ENCODE measurements at regions not wholly inside any gene's neighbourhood (a gene's known extent, or its start where the extent isn't known, plus 50 kb on each side); places are given as distances from the start of the nearest gene placed in this dataset.

- TF ChIP-seq CTCF (IDR thresholded peaks at IDR 0.05) (no peak), POLR2AphosphoS5 (IDR thresholded peaks at IDR 0.05) (no peak), EP300 (IDR thresholded peaks at IDR 0.05) (no peak), POLR2A (IDR thresholded peaks at IDR 0.05) (no peak)
- Histone ChIP-seq H3K9me3 (no peaks in the 10 kb centered on the region), H3K4me3 (no peak overlapping the region), H3K27ac (no peak overlapping the region), H3K27me3 (no peaks in the 10 kb centered on the region), H3K36me3 (no peaks in the 10 kb centered on the region), H3K4me1 (peaks cover 0 to 17% (median 17%) of the 10 kb centered on the region in 4 donors)
- DNase-seq, result no peak
- 79 to 82% methylated on average over 13 of the region's 13 CpGs for WGBS, 2 donors
- intact Hi-C loops (cut with DNase I), result no loop called here
These were observed 67.7 kb upstream of the CHST15 start for GRCh38 chr10:124160943-124161582.

GRCh38 chr10:124160176-124160575 is 66.8 kb upstream of the CHST15 start:
- no peak for TF ChIP-seq EP300 (IDR thresholded peaks at IDR 0.05)
- TF ChIP-seq POLR2A (IDR thresholded peaks at IDR 0.05), result no peak
- TF ChIP-seq POLR2AphosphoS5 (IDR thresholded peaks at IDR 0.05), result no peak
- no peak for TF ChIP-seq CTCF (IDR thresholded peaks at IDR 0.05)
- Histone ChIP-seq H3K4me3 (no peak overlapping the region), H3K4me1 (peaks cover 0 to 24% (median 22%) of the 10 kb centered on the region in 4 donors), H3K27ac (no peak overlapping the region), H3K9me3 (no peaks in the 10 kb centered on the region), H3K27me3 (no peaks in the 10 kb centered on the region), H3K36me3 (no peaks in the 10 kb centered on the region)
- peak; percentile 22 for DNase-seq
- intact Hi-C loops (cut with DNase I), result no loop called here
- WGBS, 2 donors, result 65 to 80% methylated on average over 10 of the region's 10 CpGs

- no peaks in the 10 kb centered on the region for H3K27me3 ChIP-seq
- TF ChIP-seq EP300 (IDR thresholded peaks at IDR 0.05) (no peak), POLR2AphosphoS5 (IDR thresholded peaks at IDR 0.05) (no peak), POLR2A (IDR thresholded peaks at IDR 0.05) (no peak), CTCF (IDR thresholded peaks at IDR 0.05) (no peak)
- WGBS, 2 donors, result 58 to 79% methylated on average over 5 of the region's 5 CpGs
- H3K36me3 ChIP-seq, result no peaks in the 10 kb centered on the region
- DNase-seq, result no peak
- H3K9me3 ChIP-seq, result no peaks in the 10 kb centered on the region
- peaks cover 0 to 24% (median 22%) of the 10 kb centered on the region in 4 donors for H3K4me1 ChIP-seq
- no peak overlapping the region for H3K4me3 ChIP-seq
- intact Hi-C loops (cut with DNase I), result loop anchor here (5.0 kb wide), 1 partner anchor 98 kb away; no protein-coding TSS in a partner anchor
- H3K27ac ChIP-seq, result no peak overlapping the region
These were observed 65.8 kb upstream of the CHST15 start for GRCh38 chr10:124159153-124159552.

GRCh38 chr10:124158592-124158991 is 65.2 kb upstream of the CHST15 start:
- 83 to 90% methylated on average over 8 of the region's 8 CpGs for WGBS, 2 donors
- no peak for DNase-seq
- Histone ChIP-seq H3K27ac (no peak overlapping the region), H3K4me1 (peaks cover 0 to 27% (median 22%) of the 10 kb centered on the region in 4 donors), H3K36me3 (no peaks in the 10 kb centered on the region), H3K4me3 (no peak overlapping the region), H3K27me3 (no peaks in the 10 kb centered on the region), H3K9me3 (no peaks in the 10 kb centered on the region)
- intact Hi-C loops (cut with DNase I), result loop anchor here (5.0 kb wide), 1 partner anchor 99 kb away; no protein-coding TSS in a partner anchor
- no peak for TF ChIP-seq CTCF (IDR thresholded peaks at IDR 0.05)
- no peak for TF ChIP-seq POLR2AphosphoS5 (IDR thresholded peaks at IDR 0.05)

GRCh38 chr10:124157271-124157681 is 63.9 kb upstream of the CHST15 start:
- H3K27me3 ChIP-seq, result no peaks in the 10 kb centered on the region
- TF ChIP-seq CTCF (IDR thresholded peaks at IDR 0.05) (no peak), EP300 (IDR thresholded peaks at IDR 0.05) (no peak), POLR2AphosphoS5 (IDR thresholded peaks at IDR 0.05) (no peak), POLR2A (IDR thresholded peaks at IDR 0.05) (no peak)
- intact Hi-C loops (cut with DNase I), result loop anchor here (5.0 kb wide), 1 partner anchor 100 kb away; no protein-coding TSS in a partner anchor
- no peaks in the 10 kb centered on the region for H3K9me3 ChIP-seq
- H3K4me3 ChIP-seq, result no peak overlapping the region
- H3K4me1 ChIP-seq, result peaks cover 0 to 40% (median 34%) of the 10 kb centered on the region in 4 donors
- DNase-seq, result peak; percentile 47
- no peaks in the 10 kb centered on the region for H3K36me3 ChIP-seq
- H3K27ac ChIP-seq, result peak overlapping the region in 3 of 4 donors; percentile 7 to 75 (median 56)
- 74 to 88% methylated on average over 4 of the region's 4 CpGs for WGBS, 2 donors

Measured in sigmoid colon (tissue), 6 donors.